ENCODE measurements at regions not wholly inside any gene's neighbourhood (a gene's known extent, or its start where the extent isn't known, plus 50 kb on each side); places are given as distances from the start of the nearest gene placed in this dataset.

- TF ChIP-seq, protein P1, sequence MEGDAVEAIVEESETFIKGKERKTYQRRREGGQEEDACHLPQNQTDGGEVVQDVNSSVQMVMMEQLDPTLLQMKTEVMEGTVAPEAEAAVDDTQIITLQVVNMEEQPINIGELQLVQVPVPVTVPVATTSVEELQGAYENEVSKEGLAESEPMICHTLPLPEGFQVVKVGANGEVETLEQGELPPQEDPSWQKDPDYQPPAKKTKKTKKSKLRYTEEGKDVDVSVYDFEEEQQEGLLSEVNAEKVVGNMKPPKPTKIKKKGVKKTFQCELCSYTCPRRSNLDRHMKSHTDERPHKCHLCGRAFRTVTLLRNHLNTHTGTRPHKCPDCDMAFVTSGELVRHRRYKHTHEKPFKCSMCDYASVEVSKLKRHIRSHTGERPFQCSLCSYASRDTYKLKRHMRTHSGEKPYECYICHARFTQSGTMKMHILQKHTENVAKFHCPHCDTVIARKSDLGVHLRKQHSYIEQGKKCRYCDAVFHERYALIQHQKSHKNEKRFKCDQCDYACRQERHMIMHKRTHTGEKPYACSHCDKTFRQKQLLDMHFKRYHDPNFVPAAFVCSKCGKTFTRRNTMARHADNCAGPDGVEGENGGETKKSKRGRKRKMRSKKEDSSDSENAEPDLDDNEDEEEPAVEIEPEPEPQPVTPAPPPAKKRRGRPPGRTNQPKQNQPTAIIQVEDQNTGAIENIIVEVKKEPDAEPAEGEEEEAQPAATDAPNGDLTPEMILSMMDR (IDR thresholded peaks at IDR 0.05): no peak
- TF ChIP-seq POLR2A (IDR thresholded peaks at IDR 0.05) (no peak), EP300 (IDR thresholded peaks at IDR 0.05) (no peak), POLR2AphosphoS5 (IDR thresholded peaks at IDR 0.05) (no peak)
Measured at GRCh38 chr4:1458581-1458980, 52.3 kb upstream of the NKX1-1 start.
